ENCODE measurements at regions not wholly inside any gene's neighbourhood (a gene's known extent, or its start where the extent isn't known, plus 50 kb on each side); places are given as distances from the start of the nearest gene placed in this dataset.

DNA sequence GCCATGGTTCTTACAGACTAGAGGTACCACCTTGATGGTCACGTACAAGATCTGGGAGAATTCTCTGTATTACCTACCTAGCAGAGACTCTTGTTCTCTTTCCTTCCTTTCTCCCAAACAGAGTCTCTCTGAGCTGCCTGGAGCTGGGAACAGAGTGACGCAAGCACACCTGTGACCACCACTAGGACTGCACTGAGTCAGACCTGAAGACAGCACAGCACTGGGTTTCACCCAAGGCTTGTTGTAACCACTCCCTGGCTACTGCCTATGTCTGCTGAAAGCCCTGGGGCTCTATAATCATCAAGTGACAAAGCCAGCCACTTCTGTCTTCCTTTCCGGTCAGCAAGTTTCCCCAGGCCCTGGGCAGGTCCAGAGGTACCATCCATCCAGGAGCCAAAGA is 293.3 kb upstream of the CNTN4 start:
- TF ChIP-seq, protein P1, sequence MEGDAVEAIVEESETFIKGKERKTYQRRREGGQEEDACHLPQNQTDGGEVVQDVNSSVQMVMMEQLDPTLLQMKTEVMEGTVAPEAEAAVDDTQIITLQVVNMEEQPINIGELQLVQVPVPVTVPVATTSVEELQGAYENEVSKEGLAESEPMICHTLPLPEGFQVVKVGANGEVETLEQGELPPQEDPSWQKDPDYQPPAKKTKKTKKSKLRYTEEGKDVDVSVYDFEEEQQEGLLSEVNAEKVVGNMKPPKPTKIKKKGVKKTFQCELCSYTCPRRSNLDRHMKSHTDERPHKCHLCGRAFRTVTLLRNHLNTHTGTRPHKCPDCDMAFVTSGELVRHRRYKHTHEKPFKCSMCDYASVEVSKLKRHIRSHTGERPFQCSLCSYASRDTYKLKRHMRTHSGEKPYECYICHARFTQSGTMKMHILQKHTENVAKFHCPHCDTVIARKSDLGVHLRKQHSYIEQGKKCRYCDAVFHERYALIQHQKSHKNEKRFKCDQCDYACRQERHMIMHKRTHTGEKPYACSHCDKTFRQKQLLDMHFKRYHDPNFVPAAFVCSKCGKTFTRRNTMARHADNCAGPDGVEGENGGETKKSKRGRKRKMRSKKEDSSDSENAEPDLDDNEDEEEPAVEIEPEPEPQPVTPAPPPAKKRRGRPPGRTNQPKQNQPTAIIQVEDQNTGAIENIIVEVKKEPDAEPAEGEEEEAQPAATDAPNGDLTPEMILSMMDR (conservative IDR thresholded peaks at IDR 0.05 in 1 of 2, IDR thresholded peaks at IDR 0.05 in 1 of 2; ENCODE audit: low read depth in 1 of 2, low read length in 2 of 2): no peak
- TF ChIP-seq EZH2 (IDR thresholded peaks at IDR 0.05; ENCODE audit: low read length, missing control alignments): no peak

Data from fibroblast of lung (primary cell).